ENCODE measurements at regions not wholly inside any gene's neighbourhood (a gene's known extent, or its start where the extent isn't known, plus 50 kb on each side); places are given as distances from the start of the nearest gene placed in this dataset.

DNA sequence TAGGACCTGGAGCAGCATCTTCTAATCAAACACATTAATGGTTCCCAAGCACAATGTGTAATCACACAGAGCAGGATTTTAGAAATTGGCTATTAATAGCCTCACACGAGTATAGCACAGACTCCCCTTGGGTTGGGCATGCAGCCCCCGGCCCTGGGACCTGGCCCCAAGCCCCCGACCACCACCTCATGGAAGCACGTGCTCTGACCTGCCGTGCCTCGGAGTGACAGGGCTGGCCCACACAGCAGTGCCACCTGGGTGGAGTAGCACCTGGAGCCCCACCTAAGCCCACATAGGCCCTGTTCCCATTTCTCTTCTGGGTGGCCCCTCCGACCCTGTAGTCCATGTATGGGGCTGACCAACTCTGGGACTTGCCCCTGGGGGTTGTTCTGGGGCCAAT lies 171.8 kb downstream of the TTLL2 start:
- Histone ChIP-seq H3K27me3 (no peaks in the 10 kb centered on the region), H3K4me3 (no peak overlapping the region), H3K9me3 (no peaks in the 10 kb centered on the region), H3K4me1 (peaks cover 1% of the 10 kb centered on the region), H3K36me3 (replicated peaks in 1 of 2; ENCODE audit: insufficient read depth in 1 of 2, low read depth in 2 of 2) (no peaks in the 10 kb centered on the region), H3K27ac (no peak overlapping the region)
- ATAC-seq (no peak), DNase-seq (no peak)
- intact Hi-C loops (cut with DNase I), result no loop called here
- no peak for TF ChIP-seq CTCF (IDR thresholded peaks at IDR 0.05)
- no peak for TF ChIP-seq POLR2A (IDR thresholded peaks at IDR 0.05)
- 58 to 60% methylated on average over 4 to 5 of the region's 7 CpGs for WGBS, 2 donors

- DNase-seq, result no peak
- intact Hi-C loops (cut with DNase I), result no loop called here
- TF ChIP-seq CTCF (IDR thresholded peaks at IDR 0.05), result no peak
- TF ChIP-seq POLR2A (IDR thresholded peaks at IDR 0.05), result no peak
- Histone ChIP-seq H3K4me1 (peaks cover 8% of the 10 kb centered on the region), H3K27me3 (no peaks in the 10 kb centered on the region), H3K36me3 (replicated peaks in 1 of 2; ENCODE audit: insufficient read depth in 1 of 2, low read depth in 2 of 2) (no peaks in the 10 kb centered on the region), H3K9me3 (no peaks in the 10 kb centered on the region), H3K27ac (no peak overlapping the region), H3K4me3 (no peak overlapping the region)
- ATAC-seq, result no peak
- WGBS, 2 donors, result 86% methylated on average over 14 of the region's 14 CpGs
These were observed 172.7 kb downstream of the TTLL2 start for GRCh38 chr6:167497428-167498056.

- intact Hi-C loops (cut with DNase I), result no loop called here
- ATAC-seq (no peak), DNase-seq (no peak)
- H3K27me3 ChIP-seq, result no peaks in the 10 kb centered on the region
- peaks cover 8% of the 10 kb centered on the region for H3K4me1 ChIP-seq
- H3K36me3 ChIP-seq (replicated peaks in 1 of 2; ENCODE audit: insufficient read depth in 1 of 2, low read depth in 2 of 2), result no peaks in the 10 kb centered on the region
- H3K9me3 ChIP-seq, result no peaks in the 10 kb centered on the region
- no peak overlapping the region for H3K4me3 ChIP-seq
- no peak for TF ChIP-seq CTCF (IDR thresholded peaks at IDR 0.05)
- no peak overlapping the region for H3K27ac ChIP-seq
- WGBS, 2 donors, result 65 to 67% methylated on average over 7 of the region's 7 CpGs
These were observed 174.3 kb downstream of the TTLL2 start for GRCh38 chr6:167499161-167499660.

GRCh38 chr6:167500961-167501360 lies 176.1 kb downstream of the TTLL2 start:
- Histone ChIP-seq H3K4me3 (no peak overlapping the region), H3K4me1 (peaks cover 8% of the 10 kb centered on the region), H3K9me3 (no peaks in the 10 kb centered on the region), H3K27ac (no peak overlapping the region), H3K36me3 (replicated peaks in 1 of 2; ENCODE audit: insufficient read depth in 1 of 2, low read depth in 2 of 2) (no peaks in the 10 kb centered on the region), H3K27me3 (no peaks in the 10 kb centered on the region)
- no peak for TF ChIP-seq CTCF (IDR thresholded peaks at IDR 0.05)
- TF ChIP-seq POLR2A (IDR thresholded peaks at IDR 0.05), result no peak
- DNase-seq (no peak), ATAC-seq (no peak)
- intact Hi-C loops (cut with DNase I), result loop anchor here (10.0 kb wide), 1 partner anchor 394 kb away; no protein-coding TSS in a partner anchor
- 78 to 93% methylated on average over 5 to 8 of the region's 8 CpGs for WGBS, 2 donors

GRCh38 chr6:167501831-167502385 lies 177.0 kb downstream of the TTLL2 start:
- Histone ChIP-seq H3K36me3 (replicated peaks in 1 of 2; ENCODE audit: insufficient read depth in 1 of 2, low read depth in 2 of 2) (no peaks in the 10 kb centered on the region), H3K4me1 (peaks cover 8% of the 10 kb centered on the region), H3K9me3 (no peaks in the 10 kb centered on the region), H3K27ac (no peak overlapping the region), H3K4me3 (no peak overlapping the region), H3K27me3 (no peaks in the 10 kb centered on the region)
- DNase-seq, result peak; percentile 73 to 83 (median 79)
- peak; percentile 51 to 91 (median 84) for TF ChIP-seq CTCF (IDR thresholded peaks at IDR 0.05)
- TF ChIP-seq POLR2A (IDR thresholded peaks at IDR 0.05), result no peak
- 26 to 31% methylated on average over 18 to 19 of the region's 19 CpGs for WGBS, 2 donors
- intact Hi-C loops (cut with DNase I), result loop anchor here (10.0 kb wide), 1 partner anchor 393 kb away; no protein-coding TSS in a partner anchor
- ATAC-seq, result peak; percentile 92
